Astrocyte (in vitro differentiated cells and primary cell): ENCODE measurements at regions not wholly inside any gene's neighbourhood (a gene's known extent, or its start where the extent isn't known, plus 50 kb on each side); places are given as distances from the start of the nearest gene placed in this dataset.

Experiments
- DNase-seq: peaks from one replicate; pipeline ENCODE4 v3.0.0-alpha.2; 2010; ENCODE audit warnings: low read depth
- FAIRE-seq: peaks from 2 replicates; lab custom pipeline; 2011; peaks lifted over from hg19 to GRCh38; lab: Jason Lieb, UNC
- H2AFZ ChIP-seq: 2 replicates; pipeline ENCODE4 v1.6.0; 2012; ENCODE audit warnings: low read depth, low read length, inconsistent platforms
- H3K27ac ChIP-seq: 2 replicates; pipeline ENCODE4 v1.5.1; 2011; ENCODE audit warnings: low read depth, low read length, inconsistent platforms
- H3K27me3 ChIP-seq: 2 replicates; pipeline ENCODE4 v1.6.0; 2011; ENCODE audit warnings: low read length, inconsistent platforms; ENCODE audit not compliant: insufficient read depth
- H3K36me3 ChIP-seq: 2 replicates; pipeline ENCODE4 v1.5.1; 2011; ENCODE audit warnings: low read length, inconsistent platforms; ENCODE audit not compliant: insufficient read depth
- H3K4me1 ChIP-seq: 2 replicates; pipeline ENCODE4 v1.5.1; 2011; ENCODE audit warnings: low read length, inconsistent platforms; ENCODE audit not compliant: insufficient read depth
- H3K4me2 ChIP-seq: 2 replicates; pipeline ENCODE4 v1.6.0; 2012; ENCODE audit warnings: low read length, inconsistent platforms
- H3K4me3 ChIP-seq: 2 replicates; pipeline ENCODE4 v1.5.1; 2011; ENCODE audit warnings: low read depth, mild to moderate bottlenecking, low read length, inconsistent platforms; ENCODE audit not compliant: insufficient read depth
- H3K79me2 ChIP-seq: 2 replicates; pipeline ENCODE4 v1.6.0; 2012; ENCODE audit warnings: mild to moderate bottlenecking, low read length, inconsistent platforms; ENCODE audit not compliant: insufficient read depth
- H3K9ac ChIP-seq: 2 replicates; pipeline ENCODE4 v1.6.0; 2012; ENCODE audit warnings: mild to moderate bottlenecking, low read length, inconsistent platforms
- H3K9me3 ChIP-seq: 2 replicates; pipeline ENCODE4 v1.5.1; 2012; ENCODE audit warnings: low read depth, mild to moderate bottlenecking, low read length, inconsistent platforms; ENCODE audit not compliant: insufficient read depth
- H4K20me1 ChIP-seq: 2 replicates; pipeline ENCODE4 v1.6.0; 2012; ENCODE audit warnings: low read length, inconsistent platforms; ENCODE audit not compliant: insufficient read depth
- H3K27ac Mint-ChIP-seq: one replicate; pipeline ENCODE4 v1.8.0; 2021; ENCODE audit warnings: mild to moderate bottlenecking, mixed read lengths; ENCODE audit not compliant: unreplicated experiment
- H3K27me3 Mint-ChIP-seq: one replicate; pipeline ENCODE4 v1.8.0; 2021; ENCODE audit warnings: low read depth, mixed read lengths; ENCODE audit not compliant: unreplicated experiment
- H3K36me3 Mint-ChIP-seq: one replicate; pipeline ENCODE4 v1.8.0; 2021; ENCODE audit warnings: low read depth, mixed read lengths; ENCODE audit not compliant: unreplicated experiment
- H3K4me1 Mint-ChIP-seq: one replicate; pipeline ENCODE4 v1.8.0; 2021; ENCODE audit warnings: low read depth, mixed read lengths; ENCODE audit not compliant: unreplicated experiment
- H3K4me3 Mint-ChIP-seq: one replicate; pipeline ENCODE4 v1.8.0; 2021; ENCODE audit warnings: mild to moderate bottlenecking, moderate library complexity, mixed read lengths; ENCODE audit not compliant: unreplicated experiment
- H3K9me3 Mint-ChIP-seq: one replicate; pipeline ENCODE4 v1.8.0; 2021; ENCODE audit warnings: mild to moderate bottlenecking, mixed read lengths; ENCODE audit not compliant: unreplicated experiment
- EZH2 ChIP-seq: IDR thresholded peaks from 2 replicates; pipeline ENCODE4 v1.6.1; 2012; ENCODE audit warnings: mild to moderate bottlenecking, low read length, inconsistent platforms; ENCODE audit not compliant: insufficient read depth
- TF ChIP-seq, protein P1 (sequence below): IDR thresholded peaks from 2 replicates; pipeline ENCODE4 v1.5.1; 2011; ENCODE audit warnings: low read depth, mild to moderate bottlenecking, inconsistent platforms, low read length, moderate library complexity; ENCODE audit not compliant: insufficient read depth

GRCh38 chr22:22042009-22042408 lies 59.4 kb upstream of the TOP3B start:
- H4K20me1 ChIP-seq, result no peaks in the 10 kb centered on the region
- no peak overlapping the region for H3K4me2 ChIP-seq
- H3K4me1 ChIP-seq, result peaks cover 12% of the 10 kb centered on the region
- DNase-seq, result no peak
- H3K9me3 ChIP-seq, result no peaks in the 10 kb centered on the region
- Mint-ChIP-seq H3K27me3 (peaks cover 12% of the 10 kb centered on the region), H3K4me1 (peaks cover 4% of the 10 kb centered on the region), H3K36me3 (no peaks in the 10 kb centered on the region), H3K4me3 (no peak overlapping the region), H3K27ac (no peak overlapping the region), H3K9me3 (no peaks in the 10 kb centered on the region)
- H3K27me3 ChIP-seq, result peaks cover 18% of the 10 kb centered on the region
- H3K9ac ChIP-seq, result no peak overlapping the region
- FAIRE-seq, result no peak
- no peaks in the 10 kb centered on the region for H3K79me2 ChIP-seq
- no peak overlapping the region for H3K27ac ChIP-seq
- TF ChIP-seq EZH2, result no peak
- TF ChIP-seq, protein P1, sequence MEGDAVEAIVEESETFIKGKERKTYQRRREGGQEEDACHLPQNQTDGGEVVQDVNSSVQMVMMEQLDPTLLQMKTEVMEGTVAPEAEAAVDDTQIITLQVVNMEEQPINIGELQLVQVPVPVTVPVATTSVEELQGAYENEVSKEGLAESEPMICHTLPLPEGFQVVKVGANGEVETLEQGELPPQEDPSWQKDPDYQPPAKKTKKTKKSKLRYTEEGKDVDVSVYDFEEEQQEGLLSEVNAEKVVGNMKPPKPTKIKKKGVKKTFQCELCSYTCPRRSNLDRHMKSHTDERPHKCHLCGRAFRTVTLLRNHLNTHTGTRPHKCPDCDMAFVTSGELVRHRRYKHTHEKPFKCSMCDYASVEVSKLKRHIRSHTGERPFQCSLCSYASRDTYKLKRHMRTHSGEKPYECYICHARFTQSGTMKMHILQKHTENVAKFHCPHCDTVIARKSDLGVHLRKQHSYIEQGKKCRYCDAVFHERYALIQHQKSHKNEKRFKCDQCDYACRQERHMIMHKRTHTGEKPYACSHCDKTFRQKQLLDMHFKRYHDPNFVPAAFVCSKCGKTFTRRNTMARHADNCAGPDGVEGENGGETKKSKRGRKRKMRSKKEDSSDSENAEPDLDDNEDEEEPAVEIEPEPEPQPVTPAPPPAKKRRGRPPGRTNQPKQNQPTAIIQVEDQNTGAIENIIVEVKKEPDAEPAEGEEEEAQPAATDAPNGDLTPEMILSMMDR, result no peak
- no peak overlapping the region for H3K4me3 ChIP-seq
- H3K36me3 ChIP-seq, result no peaks in the 10 kb centered on the region
- no peak overlapping the region for H2AFZ ChIP-seq

DNA sequence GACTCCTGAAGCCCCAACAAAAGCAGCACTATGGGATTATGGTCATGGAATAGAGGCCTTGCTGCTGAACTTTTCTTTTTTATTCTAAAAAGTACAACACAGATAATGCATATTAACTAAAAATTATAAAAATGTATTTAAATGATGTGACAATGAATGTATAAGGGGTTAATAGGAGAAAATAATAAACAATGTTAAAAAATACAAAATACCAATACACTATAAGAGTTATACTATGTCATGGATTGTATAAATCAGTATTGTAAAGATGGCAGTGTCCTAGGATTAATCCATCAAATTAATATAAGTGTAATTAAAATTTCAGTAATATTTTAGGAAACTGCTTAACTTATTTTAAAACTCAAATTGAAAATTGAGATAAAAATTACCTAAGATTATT lies 58.3 kb upstream of the TOP3B start:
- Mint-ChIP-seq H3K27me3 (peaks cover 6% of the 10 kb centered on the region), H3K36me3 (no peaks in the 10 kb centered on the region), H3K4me3 (no peak overlapping the region), H3K27ac (no peak overlapping the region), H3K9me3 (no peaks in the 10 kb centered on the region), H3K4me1 (peaks cover 4% of the 10 kb centered on the region)
- H3K36me3 ChIP-seq, result no peaks in the 10 kb centered on the region
- H3K27ac ChIP-seq, result no peak overlapping the region
- TF ChIP-seq EZH2, result no peak
- TF ChIP-seq, protein P1, result no peak
- peaks cover 14% of the 10 kb centered on the region for H3K27me3 ChIP-seq
- no peaks in the 10 kb centered on the region for H3K9me3 ChIP-seq
- H3K79me2 ChIP-seq, result no peaks in the 10 kb centered on the region
- no peaks in the 10 kb centered on the region for H4K20me1 ChIP-seq
- DNase-seq, result no peak
- no peak for FAIRE-seq
- H2AFZ ChIP-seq, result no peak overlapping the region
- H3K4me2 ChIP-seq, result no peak overlapping the region
- no peak overlapping the region for H3K9ac ChIP-seq
- peaks cover 12% of the 10 kb centered on the region for H3K4me1 ChIP-seq
- no peak overlapping the region for H3K4me3 ChIP-seq

DNA sequence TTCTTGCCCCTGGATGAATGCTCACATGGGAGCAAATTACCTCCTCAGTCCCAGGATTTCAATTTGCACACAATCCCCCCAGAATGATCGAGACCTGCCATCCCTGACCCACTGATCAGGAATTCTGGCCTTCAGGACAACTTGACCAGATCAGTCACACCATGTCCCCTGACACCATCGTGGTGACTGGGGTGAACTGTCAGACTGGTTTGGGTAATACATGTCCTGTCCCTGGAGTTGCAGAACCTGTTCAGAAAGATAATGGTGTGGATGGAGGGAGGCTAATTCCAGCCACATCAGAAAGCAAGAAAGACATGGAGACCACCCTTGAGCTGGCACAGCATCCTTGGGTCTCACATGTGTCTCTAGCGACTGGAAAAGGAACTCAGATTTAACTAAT lies 57.9 kb upstream of the TOP3B start:
- TF ChIP-seq EZH2, result no peak
- TF ChIP-seq, protein P1, result no peak
- FAIRE-seq (no peak), DNase-seq (no peak)
- Mint-ChIP-seq H3K9me3 (no peaks in the 10 kb centered on the region), H3K4me1 (peaks cover 4% of the 10 kb centered on the region), H3K4me3 (no peak overlapping the region), H3K36me3 (no peaks in the 10 kb centered on the region), H3K27me3 (peaks cover 8% of the 10 kb centered on the region), H3K27ac (no peak overlapping the region)
- Histone ChIP-seq H3K9ac (no peak overlapping the region), H3K4me3 (no peak overlapping the region), H4K20me1 (no peaks in the 10 kb centered on the region), H3K27me3 (peaks cover 14% of the 10 kb centered on the region), H3K4me1 (peaks cover 12% of the 10 kb centered on the region), H3K9me3 (no peaks in the 10 kb centered on the region), H3K36me3 (no peaks in the 10 kb centered on the region), H3K79me2 (no peaks in the 10 kb centered on the region), H3K27ac (no peak overlapping the region), H3K4me2 (no peak overlapping the region), H2AFZ (no peak overlapping the region)
